H9 (cell line): ENCODE measurements at regions not wholly inside any gene's neighbourhood (a gene's known extent, or its start where the extent isn't known, plus 50 kb on each side); places are given as distances from the start of the nearest gene placed in this dataset.
A peak's percentile ranks its signal among the peaks of the same experiment; 100 is the strongest.

ENCODE experiments used
- DNase-seq: peaks from one replicate; pipeline ENCODE4 v3.0.0-alpha.2; 2017
- H2AFZ ChIP-seq: one replicate; pipeline ENCODE4 v1.6.1; 2013; ENCODE audit warnings: mild to moderate bottlenecking, low read length, control low read depth, moderate library complexity
- H2AK5ac ChIP-seq: 2 replicates; pipeline ENCODE4 v1.6.1; 2013; ENCODE audit warnings: low read length, control low read depth, mixed read lengths; ENCODE audit not compliant: insufficient read length
- H2BK120ac ChIP-seq: one replicate; pipeline ENCODE4 v1.6.1; 2013; ENCODE audit warnings: low read depth, mild to moderate bottlenecking, low read length, control low read depth, inconsistent platforms; ENCODE audit not compliant: poor library complexity, severe bottlenecking
- H2BK12ac ChIP-seq: 2 replicates; pipeline ENCODE4 v1.6.1; 2013; ENCODE audit warnings: low read length, control low read depth, mixed read lengths, low read depth; ENCODE audit not compliant: insufficient read length
- H2BK15ac ChIP-seq: 2 replicates; pipeline ENCODE4 v1.6.1; 2013; ENCODE audit warnings: low read depth, low read length, control low read depth
- H2BK20ac ChIP-seq: one replicate; pipeline ENCODE4 v1.6.1; 2013; ENCODE audit warnings: low read depth, mild to moderate bottlenecking, low read length, control low read depth, inconsistent platforms; ENCODE audit not compliant: poor library complexity, severe bottlenecking
- H2BK5ac ChIP-seq: 2 replicates; pipeline ENCODE4 v1.6.1; 2013; ENCODE audit warnings: low read length, control low read depth, mixed read lengths; ENCODE audit not compliant: insufficient read length
- H3K14ac ChIP-seq: 2 replicates; pipeline ENCODE4 v1.6.1; 2013; ENCODE audit warnings: low read length, control low read depth; ENCODE audit not compliant: insufficient read depth
- H3K18ac ChIP-seq: 2 replicates; pipeline ENCODE4 v1.6.1; 2013; ENCODE audit warnings: low read depth, mild to moderate bottlenecking, mixed read lengths, low read length, control low read depth; ENCODE audit not compliant: insufficient read length
- H3K23ac ChIP-seq: 2 replicates; pipeline ENCODE4 v1.6.1; 2013; ENCODE audit warnings: low read length, control low read depth, mixed read lengths, low read depth; ENCODE audit not compliant: insufficient read length
- H3K23me2 ChIP-seq: 2 replicates; pipeline ENCODE4 v1.6.1; 2013; ENCODE audit warnings: low read depth, mild to moderate bottlenecking, mixed read lengths, low read length, control low read depth; ENCODE audit not compliant: insufficient read length, poor library complexity, severe bottlenecking
- H3K27ac ChIP-seq: 2 replicates; pipeline ENCODE4 v1.5.1; 2013; ENCODE audit warnings: low read length, control low read depth, mixed read lengths, low read depth; ENCODE audit not compliant: insufficient read length
- H3K27me3 ChIP-seq: 2 replicates; pipeline ENCODE4 v1.6.1; 2013; ENCODE audit warnings: low read length, control low read depth, inconsistent platforms; ENCODE audit not compliant: insufficient read depth
- H3K4ac ChIP-seq: 2 replicates; pipeline ENCODE4 v1.6.1; 2013; ENCODE audit warnings: low read depth, mild to moderate bottlenecking, control low read depth, inconsistent platforms, low read length, moderate library complexity
- H3K4me1 ChIP-seq: 2 replicates; pipeline ENCODE4 v1.6.1; 2013; ENCODE audit warnings: low read length, control low read depth, inconsistent platforms; ENCODE audit not compliant: insufficient read depth
- H3K4me2 ChIP-seq: 2 replicates; pipeline ENCODE4 v1.6.1; 2013; ENCODE audit warnings: low read length, control low read depth, mixed read lengths; ENCODE audit not compliant: insufficient read length, insufficient read depth
- H3K56ac ChIP-seq: 2 replicates; pipeline ENCODE4 v1.6.1; 2013; ENCODE audit warnings: low read depth, mild to moderate bottlenecking, mixed read lengths, low read length, control low read depth; ENCODE audit not compliant: insufficient read length
- H3K79me1 ChIP-seq: 2 replicates; pipeline ENCODE4 v1.6.1; 2013; ENCODE audit warnings: low read depth, mild to moderate bottlenecking, moderate library complexity, low read length, control low read depth, inconsistent platforms; ENCODE audit not compliant: insufficient read depth, poor library complexity, severe bottlenecking
- H3K79me2 ChIP-seq: 2 replicates; pipeline ENCODE4 v1.6.1; 2013; ENCODE audit warnings: low read length, control low read depth, inconsistent platforms; ENCODE audit not compliant: insufficient read depth
- H3K9ac ChIP-seq: 2 replicates; pipeline ENCODE4 v1.6.1; 2013; ENCODE audit warnings: low read length, control low read depth, mixed read lengths; ENCODE audit not compliant: insufficient read length; ENCODE audit errors: extremely low read depth
- H3K9me3 ChIP-seq: one replicate; pipeline ENCODE4 v1.6.1; 2013; ENCODE audit warnings: low read depth, low read length, inconsistent platforms; ENCODE audit not compliant: control insufficient read depth
- H3T11ph ChIP-seq: one replicate; pipeline ENCODE4 v1.6.1; 2013; ENCODE audit warnings: mild to moderate bottlenecking, low read length, control low read depth, inconsistent platforms
- H4K20me1 ChIP-seq: one replicate; pipeline ENCODE4 v1.6.1; 2013; ENCODE audit not compliant: control insufficient read depth, insufficient read length, insufficient read depth
- H4K5ac ChIP-seq: 2 replicates; pipeline ENCODE4 v1.6.1; 2013; ENCODE audit warnings: low read depth, mild to moderate bottlenecking, mixed read lengths, low read length, control low read depth; ENCODE audit not compliant: insufficient read length
- H4K8ac ChIP-seq: replicated peaks from 2 replicates; pipeline ENCODE4 v1.6.1; 2013; ENCODE audit warnings: low read length, control low read depth, mixed read lengths, low read depth; ENCODE audit not compliant: insufficient read length
- H4K91ac ChIP-seq: 2 replicates; pipeline ENCODE4 v1.6.1; 2013; ENCODE audit warnings: low read depth, mild to moderate bottlenecking, moderate library complexity, mixed read lengths, low read length, control low read depth; ENCODE audit not compliant: insufficient read length
- H3K27ac Mint-ChIP-seq, 3 experiments: 2 replicates in 2 of 3; 3 replicates in 1 of 3; pipeline ENCODE4 v1.8.0; 2020 to 2021; ENCODE audit warnings: mixed read lengths in 3 of 3, mild to moderate bottlenecking in 1 of 3, moderate library complexity in 1 of 3
- H3K27me3 Mint-ChIP-seq: 2 replicates; pipeline ENCODE4 v1.8.0; 2021; ENCODE audit warnings: low read depth, mild to moderate bottlenecking, moderate library complexity, mixed read lengths
- H3K36me3 Mint-ChIP-seq, 3 experiments: 2 replicates in 2 of 3; 3 replicates in 1 of 3; pipeline ENCODE4 v1.8.0; 2020 to 2021; ENCODE audit warnings: low read depth in 3 of 3, mixed read lengths in 3 of 3; ENCODE audit not compliant: insufficient read depth in 1 of 3
- H3K4me1 Mint-ChIP-seq, 2 experiments: 2 replicates each; pipeline ENCODE4 v1.8.0; 2020; ENCODE audit warnings: mixed read lengths in 2 of 2
- H3K4me3 Mint-ChIP-seq, 2 experiments: 2 replicates in 1 of 2; 3 replicates in 1 of 2; pipeline ENCODE4 v1.8.0; 2020 to 2021; ENCODE audit warnings: mild to moderate bottlenecking in 2 of 2, mixed read lengths in 2 of 2, moderate library complexity in 1 of 2
- H3K9me3 Mint-ChIP-seq, 2 experiments: 2 replicates in 1 of 2; 3 replicates in 1 of 2; pipeline ENCODE4 v1.8.0; 2020; ENCODE audit warnings: mild to moderate bottlenecking in 2 of 2, mixed read lengths in 2 of 2, moderate library complexity in 1 of 2
- CTCF ChIP-seq: fragments of 200-600 bp; sonication (generic); conservative IDR thresholded peaks from 3 replicates; pipeline ENCODE4 v1.8.0; 2021; ENCODE audit warnings: antibody characterized with exemption, mild to moderate bottlenecking
- WGBS: extraction: QIAGEN DNeasy Blood & Tissue Kit; methylation state at CpG from one replicate; pipeline ENCODE4 v1.1.7; 2013; ENCODE audit warnings: missing lambda C conversion rate, low lambda C conversion rate, mixed read lengths; ENCODE audit not compliant: insufficient read length; ENCODE audit errors: extremely low coverage; 5-methylcytosine and 5-hydroxymethylcytosine counted together

GRCh38 chr3:39718674-39719595 lies 90.5 kb upstream of the MYRIP start:
- H3K27ac ChIP-seq = no peak overlapping the region
- no peak overlapping the region for H3K14ac ChIP-seq
- no CpG with 5 or more reads among the region's 7 CpGs for WGBS
- H2AFZ ChIP-seq = no peak overlapping the region
- H3K9ac ChIP-seq = no peak overlapping the region
- H3K23ac ChIP-seq = no peak overlapping the region
- no peak for DNase-seq
- no peak overlapping the region for H3K4ac ChIP-seq
- no peak overlapping the region for H4K8ac ChIP-seq
- peaks cover 4 to 5% of the 10 kb centered on the region in 2 experiments; a peak in 2 of 4 replicates for H3K4me1 Mint-ChIP-seq
- no peaks in the 10 kb centered on the region for H3K9me3 ChIP-seq
- no peak overlapping the region for H3K56ac ChIP-seq
- no peak overlapping the region for H3K18ac ChIP-seq
- H3K79me1 ChIP-seq = no peaks in the 10 kb centered on the region
- H3K9me3 Mint-ChIP-seq = no peaks in the 10 kb centered on the region
- H2BK15ac ChIP-seq = no peak overlapping the region
- H4K20me1 ChIP-seq = no peaks in the 10 kb centered on the region
- TF ChIP-seq CTCF = no peak
- H4K91ac ChIP-seq = no peak overlapping the region
- H3K79me2 ChIP-seq = no peaks in the 10 kb centered on the region
- H4K5ac ChIP-seq = no peak overlapping the region
- H3K4me3 Mint-ChIP-seq = no peak overlapping the region
- H2AK5ac ChIP-seq = no peak overlapping the region
- H2BK5ac ChIP-seq = no peak overlapping the region
- H2BK120ac ChIP-seq = no peak overlapping the region
- H3K36me3 Mint-ChIP-seq = no peaks in the 10 kb centered on the region
- no peak overlapping the region for H3K4me2 ChIP-seq
- H3K27ac Mint-ChIP-seq = peak overlapping the region in 1 of 3 experiments; percentile 8; a peak in 1 of 7 replicates
- H3K27me3 Mint-ChIP-seq = no peaks in the 10 kb centered on the region; the same call in 1 of the 2 replicates
- H3K23me2 ChIP-seq = no peaks in the 10 kb centered on the region
- no peak overlapping the region for H3T11ph ChIP-seq
- H2BK12ac ChIP-seq = no peak overlapping the region
- no peaks in the 10 kb centered on the region for H3K27me3 ChIP-seq
- H3K4me1 ChIP-seq = no peaks in the 10 kb centered on the region
- no peak overlapping the region for H2BK20ac ChIP-seq
